ENCODE measurements at regions not wholly inside any gene's neighbourhood (a gene's known extent, or its start where the extent isn't known, plus 50 kb on each side); places are given as distances from the start of the nearest gene placed in this dataset.

DNA sequence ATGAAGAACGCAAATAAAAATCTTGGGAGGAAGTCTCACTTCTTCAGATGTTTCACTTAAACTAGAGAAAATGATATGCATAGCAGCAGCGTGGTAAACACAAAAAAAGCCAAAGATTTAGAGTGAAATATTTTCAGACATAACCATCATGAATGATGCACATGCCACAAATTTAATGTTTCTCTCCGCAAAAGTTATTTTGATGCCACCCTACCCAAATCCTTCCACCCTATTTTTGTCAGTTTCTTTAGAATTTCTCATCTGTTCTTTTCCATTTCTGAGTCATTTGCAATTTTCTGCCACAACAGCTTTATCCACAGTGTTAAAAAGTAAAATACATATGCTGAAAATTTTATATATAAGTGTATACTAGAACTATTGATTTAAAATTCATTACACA lies 1663.7 kb upstream of the ADGRL3 start (continued):
- TF ChIP-seq, protein P1, sequence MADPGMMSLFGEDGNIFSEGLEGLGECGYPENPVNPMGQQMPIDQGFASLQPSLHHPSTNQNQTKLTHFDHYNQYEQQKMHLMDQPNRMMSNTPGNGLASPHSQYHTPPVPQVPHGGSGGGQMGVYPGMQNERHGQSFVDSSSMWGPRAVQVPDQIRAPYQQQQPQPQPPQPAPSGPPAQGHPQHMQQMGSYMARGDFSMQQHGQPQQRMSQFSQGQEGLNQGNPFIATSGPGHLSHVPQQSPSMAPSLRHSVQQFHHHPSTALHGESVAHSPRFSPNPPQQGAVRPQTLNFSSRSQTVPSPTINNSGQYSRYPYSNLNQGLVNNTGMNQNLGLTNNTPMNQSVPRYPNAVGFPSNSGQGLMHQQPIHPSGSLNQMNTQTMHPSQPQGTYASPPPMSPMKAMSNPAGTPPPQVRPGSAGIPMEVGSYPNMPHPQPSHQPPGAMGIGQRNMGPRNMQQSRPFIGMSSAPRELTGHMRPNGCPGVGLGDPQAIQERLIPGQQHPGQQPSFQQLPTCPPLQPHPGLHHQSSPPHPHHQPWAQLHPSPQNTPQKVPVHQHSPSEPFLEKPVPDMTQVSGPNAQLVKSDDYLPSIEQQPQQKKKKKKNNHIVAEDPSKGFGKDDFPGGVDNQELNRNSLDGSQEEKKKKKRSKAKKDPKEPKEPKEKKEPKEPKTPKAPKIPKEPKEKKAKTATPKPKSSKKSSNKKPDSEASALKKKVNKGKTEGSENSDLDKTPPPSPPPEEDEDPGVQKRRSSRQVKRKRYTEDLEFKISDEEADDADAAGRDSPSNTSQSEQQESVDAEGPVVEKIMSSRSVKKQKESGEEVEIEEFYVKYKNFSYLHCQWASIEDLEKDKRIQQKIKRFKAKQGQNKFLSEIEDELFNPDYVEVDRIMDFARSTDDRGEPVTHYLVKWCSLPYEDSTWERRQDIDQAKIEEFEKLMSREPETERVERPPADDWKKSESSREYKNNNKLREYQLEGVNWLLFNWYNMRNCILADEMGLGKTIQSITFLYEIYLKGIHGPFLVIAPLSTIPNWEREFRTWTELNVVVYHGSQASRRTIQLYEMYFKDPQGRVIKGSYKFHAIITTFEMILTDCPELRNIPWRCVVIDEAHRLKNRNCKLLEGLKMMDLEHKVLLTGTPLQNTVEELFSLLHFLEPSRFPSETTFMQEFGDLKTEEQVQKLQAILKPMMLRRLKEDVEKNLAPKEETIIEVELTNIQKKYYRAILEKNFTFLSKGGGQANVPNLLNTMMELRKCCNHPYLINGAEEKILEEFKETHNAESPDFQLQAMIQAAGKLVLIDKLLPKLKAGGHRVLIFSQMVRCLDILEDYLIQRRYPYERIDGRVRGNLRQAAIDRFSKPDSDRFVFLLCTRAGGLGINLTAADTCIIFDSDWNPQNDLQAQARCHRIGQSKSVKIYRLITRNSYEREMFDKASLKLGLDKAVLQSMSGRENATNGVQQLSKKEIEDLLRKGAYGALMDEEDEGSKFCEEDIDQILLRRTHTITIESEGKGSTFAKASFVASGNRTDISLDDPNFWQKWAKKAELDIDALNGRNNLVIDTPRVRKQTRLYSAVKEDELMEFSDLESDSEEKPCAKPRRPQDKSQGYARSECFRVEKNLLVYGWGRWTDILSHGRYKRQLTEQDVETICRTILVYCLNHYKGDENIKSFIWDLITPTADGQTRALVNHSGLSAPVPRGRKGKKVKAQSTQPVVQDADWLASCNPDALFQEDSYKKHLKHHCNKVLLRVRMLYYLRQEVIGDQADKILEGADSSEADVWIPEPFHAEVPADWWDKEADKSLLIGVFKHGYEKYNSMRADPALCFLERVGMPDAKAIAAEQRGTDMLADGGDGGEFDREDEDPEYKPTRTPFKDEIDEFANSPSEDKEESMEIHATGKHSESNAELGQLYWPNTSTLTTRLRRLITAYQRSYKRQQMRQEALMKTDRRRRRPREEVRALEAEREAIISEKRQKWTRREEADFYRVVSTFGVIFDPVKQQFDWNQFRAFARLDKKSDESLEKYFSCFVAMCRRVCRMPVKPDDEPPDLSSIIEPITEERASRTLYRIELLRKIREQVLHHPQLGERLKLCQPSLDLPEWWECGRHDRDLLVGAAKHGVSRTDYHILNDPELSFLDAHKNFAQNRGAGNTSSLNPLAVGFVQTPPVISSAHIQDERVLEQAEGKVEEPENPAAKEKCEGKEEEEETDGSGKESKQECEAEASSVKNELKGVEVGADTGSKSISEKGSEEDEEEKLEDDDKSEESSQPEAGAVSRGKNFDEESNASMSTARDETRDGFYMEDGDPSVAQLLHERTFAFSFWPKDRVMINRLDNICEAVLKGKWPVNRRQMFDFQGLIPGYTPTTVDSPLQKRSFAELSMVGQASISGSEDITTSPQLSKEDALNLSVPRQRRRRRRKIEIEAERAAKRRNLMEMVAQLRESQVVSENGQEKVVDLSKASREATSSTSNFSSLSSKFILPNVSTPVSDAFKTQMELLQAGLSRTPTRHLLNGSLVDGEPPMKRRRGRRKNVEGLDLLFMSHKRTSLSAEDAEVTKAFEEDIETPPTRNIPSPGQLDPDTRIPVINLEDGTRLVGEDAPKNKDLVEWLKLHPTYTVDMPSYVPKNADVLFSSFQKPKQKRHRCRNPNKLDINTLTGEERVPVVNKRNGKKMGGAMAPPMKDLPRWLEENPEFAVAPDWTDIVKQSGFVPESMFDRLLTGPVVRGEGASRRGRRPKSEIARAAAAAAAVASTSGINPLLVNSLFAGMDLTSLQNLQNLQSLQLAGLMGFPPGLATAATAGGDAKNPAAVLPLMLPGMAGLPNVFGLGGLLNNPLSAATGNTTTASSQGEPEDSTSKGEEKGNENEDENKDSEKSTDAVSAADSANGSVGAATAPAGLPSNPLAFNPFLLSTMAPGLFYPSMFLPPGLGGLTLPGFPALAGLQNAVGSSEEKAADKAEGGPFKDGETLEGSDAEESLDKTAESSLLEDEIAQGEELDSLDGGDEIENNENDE (IDR thresholded peaks at IDR 0.05; ENCODE audit: insufficient replicate concordance, low read length), result no peak
- TF ChIP-seq CTBP2 (IDR thresholded peaks at IDR 0.05; ENCODE audit: borderline replicate concordance, insufficient read depth, insufficient read length, low read length) (no peak), TAF7 (optimal IDR thresholded peaks at IDR 0.05; ENCODE audit: borderline replicate concordance, low read depth, low read length) (no peak), SP4 (IDR thresholded peaks at IDR 0.05; ENCODE audit: low read length) (no peak), KDM4A (IDR thresholded peaks at IDR 0.05; ENCODE audit: low read depth, low read length, severe bottlenecking) (no peak), POLR2A (IDR thresholded peaks at IDR 0.05; ENCODE audit: control extremely low read depth in 1 of 2, low read depth in 2 of 2, low read length in 2 of 2) (no peak), JUND (IDR thresholded peaks at IDR 0.05; ENCODE audit: low read length) (no peak), RXRA (IDR thresholded peaks at IDR 0.05; ENCODE audit: insufficient read depth, low read depth, low read length) (no peak)
- TF ChIP-seq, protein P2, sequence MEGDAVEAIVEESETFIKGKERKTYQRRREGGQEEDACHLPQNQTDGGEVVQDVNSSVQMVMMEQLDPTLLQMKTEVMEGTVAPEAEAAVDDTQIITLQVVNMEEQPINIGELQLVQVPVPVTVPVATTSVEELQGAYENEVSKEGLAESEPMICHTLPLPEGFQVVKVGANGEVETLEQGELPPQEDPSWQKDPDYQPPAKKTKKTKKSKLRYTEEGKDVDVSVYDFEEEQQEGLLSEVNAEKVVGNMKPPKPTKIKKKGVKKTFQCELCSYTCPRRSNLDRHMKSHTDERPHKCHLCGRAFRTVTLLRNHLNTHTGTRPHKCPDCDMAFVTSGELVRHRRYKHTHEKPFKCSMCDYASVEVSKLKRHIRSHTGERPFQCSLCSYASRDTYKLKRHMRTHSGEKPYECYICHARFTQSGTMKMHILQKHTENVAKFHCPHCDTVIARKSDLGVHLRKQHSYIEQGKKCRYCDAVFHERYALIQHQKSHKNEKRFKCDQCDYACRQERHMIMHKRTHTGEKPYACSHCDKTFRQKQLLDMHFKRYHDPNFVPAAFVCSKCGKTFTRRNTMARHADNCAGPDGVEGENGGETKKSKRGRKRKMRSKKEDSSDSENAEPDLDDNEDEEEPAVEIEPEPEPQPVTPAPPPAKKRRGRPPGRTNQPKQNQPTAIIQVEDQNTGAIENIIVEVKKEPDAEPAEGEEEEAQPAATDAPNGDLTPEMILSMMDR (IDR thresholded peaks at IDR 0.05; ENCODE audit: control extremely low read depth in 1 of 3, insufficient read depth in 1 of 3, low read depth in 1 of 3, low read length in 3 of 3), result no peak
- TF ChIP-seq, protein P3, sequence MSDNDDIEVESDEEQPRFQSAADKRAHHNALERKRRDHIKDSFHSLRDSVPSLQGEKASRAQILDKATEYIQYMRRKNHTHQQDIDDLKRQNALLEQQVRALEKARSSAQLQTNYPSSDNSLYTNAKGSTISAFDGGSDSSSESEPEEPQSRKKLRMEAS (IDR thresholded peaks at IDR 0.05), result no peak
